ENCODE measurements at regions not wholly inside any gene's neighbourhood (a gene's known extent, or its start where the extent isn't known, plus 50 kb on each side); places are given as distances from the start of the nearest gene placed in this dataset.

DNA sequence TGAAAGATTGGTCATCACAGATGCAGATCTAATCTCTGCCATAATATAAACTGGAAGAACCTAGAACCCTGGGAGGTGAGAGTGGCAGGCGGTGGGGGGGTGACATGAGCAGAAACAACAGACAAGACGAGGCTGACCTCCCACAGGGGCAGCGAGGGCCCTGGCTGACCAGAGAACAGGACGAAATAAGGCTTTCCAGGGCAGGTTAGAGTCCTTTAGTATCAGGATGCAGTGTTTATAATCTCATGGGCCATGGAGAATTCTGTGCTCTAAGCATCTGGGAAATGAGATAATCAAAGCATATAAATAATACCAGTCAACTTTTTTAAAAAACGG, 102.7 kb upstream of the BCL2L14 start:
- TF ChIP-seq POLR2A (IDR thresholded peaks at IDR 0.05) (no peak), CTCF (IDR thresholded peaks at IDR 0.05) (no peak), POLR2AphosphoS5 (IDR thresholded peaks at IDR 0.05) (no peak)
